ENCODE measurements at regions not wholly inside any gene's neighbourhood (a gene's known extent, or its start where the extent isn't known, plus 50 kb on each side); places are given as distances from the start of the nearest gene placed in this dataset.

GRCh38 chr11:92406472-92406871 lies 181.9 kb downstream of the FAT3 start:
- Histone ChIP-seq H3K4me3 (replicated peaks; ENCODE audit: low read depth, low read length) (no peak overlapping the region), H3K36me3 (ENCODE audit: control insufficient read depth, insufficient read depth, low read length) (no peaks in the 10 kb centered on the region), H3K27me3 (replicated peaks; ENCODE audit: control insufficient read depth, insufficient read depth, low read length) (no peaks in the 10 kb centered on the region; the same call in 1 of the 2 replicates)
- TF ChIP-seq, protein P1, sequence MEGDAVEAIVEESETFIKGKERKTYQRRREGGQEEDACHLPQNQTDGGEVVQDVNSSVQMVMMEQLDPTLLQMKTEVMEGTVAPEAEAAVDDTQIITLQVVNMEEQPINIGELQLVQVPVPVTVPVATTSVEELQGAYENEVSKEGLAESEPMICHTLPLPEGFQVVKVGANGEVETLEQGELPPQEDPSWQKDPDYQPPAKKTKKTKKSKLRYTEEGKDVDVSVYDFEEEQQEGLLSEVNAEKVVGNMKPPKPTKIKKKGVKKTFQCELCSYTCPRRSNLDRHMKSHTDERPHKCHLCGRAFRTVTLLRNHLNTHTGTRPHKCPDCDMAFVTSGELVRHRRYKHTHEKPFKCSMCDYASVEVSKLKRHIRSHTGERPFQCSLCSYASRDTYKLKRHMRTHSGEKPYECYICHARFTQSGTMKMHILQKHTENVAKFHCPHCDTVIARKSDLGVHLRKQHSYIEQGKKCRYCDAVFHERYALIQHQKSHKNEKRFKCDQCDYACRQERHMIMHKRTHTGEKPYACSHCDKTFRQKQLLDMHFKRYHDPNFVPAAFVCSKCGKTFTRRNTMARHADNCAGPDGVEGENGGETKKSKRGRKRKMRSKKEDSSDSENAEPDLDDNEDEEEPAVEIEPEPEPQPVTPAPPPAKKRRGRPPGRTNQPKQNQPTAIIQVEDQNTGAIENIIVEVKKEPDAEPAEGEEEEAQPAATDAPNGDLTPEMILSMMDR (IDR thresholded peaks at IDR 0.05; ENCODE audit: insufficient read depth, low read length, poor library complexity, severe bottlenecking) = no peak
- no peak for DNase-seq (ENCODE audit: extremely low read depth, insufficient read length)

DNA sequence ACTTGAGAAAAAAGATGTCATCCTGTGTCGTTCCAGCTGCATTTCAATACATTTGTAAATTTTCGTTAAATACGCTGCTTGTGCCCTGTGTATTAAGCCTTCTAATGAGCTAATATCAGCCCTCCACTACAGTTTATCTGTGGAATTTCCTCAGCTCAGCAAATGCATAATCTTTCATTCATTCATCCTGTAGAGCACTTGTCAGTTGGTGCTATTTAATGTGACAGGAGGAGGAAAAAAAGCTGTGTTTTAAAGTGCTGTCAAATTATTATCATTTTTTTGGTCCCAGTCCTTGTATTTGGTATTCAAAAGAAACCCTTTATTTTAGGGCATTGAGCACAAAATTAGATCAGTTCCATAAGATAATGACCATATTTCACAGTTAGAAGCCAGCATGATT lies 184.7 kb downstream of the FAT3 start:
- Histone ChIP-seq H3K36me3 (ENCODE audit: control insufficient read depth, insufficient read depth, low read length) (no peaks in the 10 kb centered on the region), H3K27me3 (replicated peaks; ENCODE audit: control insufficient read depth, insufficient read depth, low read length) (no peaks in the 10 kb centered on the region; the same call in 1 of the 2 replicates), H3K4me3 (replicated peaks; ENCODE audit: low read depth, low read length) (no peak overlapping the region)
- no peak for DNase-seq (ENCODE audit: extremely low read depth, insufficient read length)
- TF ChIP-seq, protein P1 (IDR thresholded peaks at IDR 0.05; ENCODE audit: insufficient read depth, low read length, poor library complexity, severe bottlenecking) = no peak

GRCh38 chr11:92409956-92410355 lies 185.3 kb downstream of the FAT3 start:
- no peaks in the 10 kb centered on the region for H3K36me3 ChIP-seq (ENCODE audit: control insufficient read depth, insufficient read depth, low read length)
- H3K27me3 ChIP-seq (replicated peaks; ENCODE audit: control insufficient read depth, insufficient read depth, low read length) = no peaks in the 10 kb centered on the region; the same call in 1 of the 2 replicates
- TF ChIP-seq, protein P1 (IDR thresholded peaks at IDR 0.05; ENCODE audit: insufficient read depth, low read length, poor library complexity, severe bottlenecking) = no peak
- no peak for DNase-seq (ENCODE audit: extremely low read depth, insufficient read length)
- no peak overlapping the region for H3K4me3 ChIP-seq (replicated peaks; ENCODE audit: low read depth, low read length)

DNA sequence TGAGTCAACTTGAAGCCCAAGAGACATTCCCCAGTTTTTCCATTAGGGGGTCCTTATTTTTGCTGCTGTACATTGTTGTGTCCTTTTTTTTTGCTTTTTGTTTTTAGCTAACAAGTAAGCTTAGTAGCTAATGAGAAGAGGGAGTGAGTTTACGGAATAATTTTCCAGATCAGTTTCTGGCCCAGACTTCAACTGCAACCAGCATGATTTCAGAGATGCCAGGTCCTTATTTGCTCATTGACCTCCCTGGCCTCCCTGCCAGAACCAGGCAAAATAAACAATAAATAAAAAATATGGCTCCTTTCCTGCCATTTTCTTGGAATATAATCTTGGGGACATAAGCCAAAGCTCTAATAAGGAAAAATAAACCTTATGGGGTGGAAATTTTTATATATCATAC lies 185.9 kb downstream of the FAT3 start:
- H3K36me3 ChIP-seq (ENCODE audit: control insufficient read depth, insufficient read depth, low read length) = no peaks in the 10 kb centered on the region
- no peaks in the 10 kb centered on the region; the same call in 1 of the 2 replicates for H3K27me3 ChIP-seq (replicated peaks; ENCODE audit: control insufficient read depth, insufficient read depth, low read length)
- H3K4me3 ChIP-seq (replicated peaks; ENCODE audit: low read depth, low read length) = no peak overlapping the region
- DNase-seq (ENCODE audit: extremely low read depth, insufficient read length) = no peak
- TF ChIP-seq, protein P1 (IDR thresholded peaks at IDR 0.05; ENCODE audit: insufficient read depth, low read length, poor library complexity, severe bottlenecking) = no peak

DNA sequence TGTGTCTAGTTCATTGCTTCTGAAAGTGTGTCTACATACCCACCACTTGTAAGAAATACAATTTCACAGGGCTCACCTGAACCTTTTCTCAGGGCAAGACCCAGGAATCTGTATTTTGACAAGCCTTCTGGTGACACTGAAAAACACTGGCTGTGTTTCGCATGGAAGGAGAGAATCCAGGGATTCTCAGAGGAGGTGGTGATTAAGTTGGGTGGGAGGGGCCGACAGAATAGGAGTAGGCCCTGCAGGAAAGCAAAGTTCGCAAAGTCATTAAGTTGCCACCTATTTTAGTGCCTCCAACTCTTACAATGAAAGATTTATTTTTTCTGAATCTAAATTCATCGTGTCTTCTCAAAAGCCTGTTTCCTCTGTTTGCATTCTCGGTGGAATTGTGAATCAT lies 186.8 kb downstream of the FAT3 start:
- DNase-seq (ENCODE audit: extremely low read depth, insufficient read length) = no peak
- TF ChIP-seq, protein P1 (IDR thresholded peaks at IDR 0.05; ENCODE audit: insufficient read depth, low read length, poor library complexity, severe bottlenecking) = no peak
- H3K27me3 ChIP-seq (replicated peaks; ENCODE audit: control insufficient read depth, insufficient read depth, low read length) = no peaks in the 10 kb centered on the region; the same call in 1 of the 2 replicates
- H3K4me3 ChIP-seq (replicated peaks; ENCODE audit: low read depth, low read length) = no peak overlapping the region
- no peaks in the 10 kb centered on the region for H3K36me3 ChIP-seq (ENCODE audit: control insufficient read depth, insufficient read depth, low read length)
